HCEC 1CT (cell line): ENCODE measurements at regions not wholly inside any gene's neighbourhood (a gene's known extent, or its start where the extent isn't known, plus 50 kb on each side); places are given as distances from the start of the nearest gene placed in this dataset.
"Not testable (repeated sequence)": the region's sequence is repeated elsewhere in the genome, so short reads cannot be mapped to it uniquely, and the experiment has no call there.

ENCODE experiments used
- DNase-seq: peaks from one replicate; pipeline ENCODE4 v3.0.0-alpha.2; 2017

- DNase-seq = no peak
These were observed 65.1 kb upstream of the ARHGAP29 start for GRCh38 chr1:94302497-94302896.

GRCh38 chr1:94301186-94301585, 63.8 kb upstream of the ARHGAP29 start:
- DNase-seq = no peak

GRCh38 chr1:94300731-94301130, 63.3 kb upstream of the ARHGAP29 start:
- DNase-seq = no peak

- peak; percentile 69 for DNase-seq
These were observed 62.5 kb upstream of the ARHGAP29 start for GRCh38 chr1:94299627-94300553.

- DNase-seq = peak; percentile 38
These were observed 61.5 kb upstream of the ARHGAP29 start for GRCh38 chr1:94298861-94299260.

- peak; percentile 83 for DNase-seq
These were observed 58.6 kb upstream of the ARHGAP29 start for GRCh38 chr1:94296018-94296417.

GRCh38 chr1:94292978-94293377, 55.6 kb upstream of the ARHGAP29 start:
- DNase-seq = not testable (repeated sequence)

GRCh38 chr1:94289244-94289643, 51.9 kb upstream of the ARHGAP29 start:
- DNase-seq = not testable (repeated sequence)
